ENCODE measurements at regions not wholly inside any gene's neighbourhood (a gene's known extent, or its start where the extent isn't known, plus 50 kb on each side); places are given as distances from the start of the nearest gene placed in this dataset.

DNA sequence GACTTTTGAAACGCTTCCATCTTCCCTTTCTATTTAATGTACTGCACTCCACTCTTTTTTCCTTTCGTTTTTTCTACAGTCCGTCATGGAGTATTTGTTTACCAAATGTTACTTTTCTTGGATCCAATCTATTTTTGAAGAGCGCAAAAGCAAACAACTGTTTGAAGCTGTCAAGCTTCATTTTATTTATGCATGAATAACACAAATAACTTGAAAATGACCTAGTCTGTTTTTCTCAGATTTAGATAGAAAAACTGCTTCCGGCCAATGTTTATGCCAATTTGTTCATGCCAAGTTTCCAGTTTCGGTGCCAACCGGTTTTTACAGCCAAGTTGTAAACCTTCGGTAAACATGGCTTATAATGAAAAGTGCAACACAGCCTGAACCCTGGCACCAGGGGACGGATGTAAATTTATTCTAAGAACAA, 150.9 kb upstream of the KLF6 start:
- no peak for TF ChIP-seq NFYB (CRISPR knock-in tag; conservative IDR thresholded peaks at IDR 0.05; ENCODE audit: low read depth)
- TF ChIP-seq JUN (CRISPR knock-in tag; IDR thresholded peaks at IDR 0.05), result no peak
- TF ChIP-seq GABPB1 (CRISPR knock-in tag; IDR thresholded peaks at IDR 0.05), result no peak
- TF ChIP-seq, protein P1, sequence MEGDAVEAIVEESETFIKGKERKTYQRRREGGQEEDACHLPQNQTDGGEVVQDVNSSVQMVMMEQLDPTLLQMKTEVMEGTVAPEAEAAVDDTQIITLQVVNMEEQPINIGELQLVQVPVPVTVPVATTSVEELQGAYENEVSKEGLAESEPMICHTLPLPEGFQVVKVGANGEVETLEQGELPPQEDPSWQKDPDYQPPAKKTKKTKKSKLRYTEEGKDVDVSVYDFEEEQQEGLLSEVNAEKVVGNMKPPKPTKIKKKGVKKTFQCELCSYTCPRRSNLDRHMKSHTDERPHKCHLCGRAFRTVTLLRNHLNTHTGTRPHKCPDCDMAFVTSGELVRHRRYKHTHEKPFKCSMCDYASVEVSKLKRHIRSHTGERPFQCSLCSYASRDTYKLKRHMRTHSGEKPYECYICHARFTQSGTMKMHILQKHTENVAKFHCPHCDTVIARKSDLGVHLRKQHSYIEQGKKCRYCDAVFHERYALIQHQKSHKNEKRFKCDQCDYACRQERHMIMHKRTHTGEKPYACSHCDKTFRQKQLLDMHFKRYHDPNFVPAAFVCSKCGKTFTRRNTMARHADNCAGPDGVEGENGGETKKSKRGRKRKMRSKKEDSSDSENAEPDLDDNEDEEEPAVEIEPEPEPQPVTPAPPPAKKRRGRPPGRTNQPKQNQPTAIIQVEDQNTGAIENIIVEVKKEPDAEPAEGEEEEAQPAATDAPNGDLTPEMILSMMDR (IDR thresholded peaks at IDR 0.05), result no peak
- no peak for TF ChIP-seq GRHL2 (CRISPR knock-in tag; IDR thresholded peaks at IDR 0.05; ENCODE audit: insufficient replicate concordance, severe bottlenecking)
- TF ChIP-seq, protein P2, sequence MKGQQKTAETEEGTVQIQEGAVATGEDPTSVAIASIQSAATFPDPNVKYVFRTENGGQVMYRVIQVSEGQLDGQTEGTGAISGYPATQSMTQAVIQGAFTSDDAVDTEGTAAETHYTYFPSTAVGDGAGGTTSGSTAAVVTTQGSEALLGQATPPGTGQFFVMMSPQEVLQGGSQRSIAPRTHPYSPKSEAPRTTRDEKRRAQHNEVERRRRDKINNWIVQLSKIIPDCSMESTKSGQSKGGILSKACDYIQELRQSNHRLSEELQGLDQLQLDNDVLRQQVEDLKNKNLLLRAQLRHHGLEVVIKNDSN (CRISPR knock-in tag; IDR thresholded peaks at IDR 0.05), result no peak
- TF ChIP-seq, protein P3, sequence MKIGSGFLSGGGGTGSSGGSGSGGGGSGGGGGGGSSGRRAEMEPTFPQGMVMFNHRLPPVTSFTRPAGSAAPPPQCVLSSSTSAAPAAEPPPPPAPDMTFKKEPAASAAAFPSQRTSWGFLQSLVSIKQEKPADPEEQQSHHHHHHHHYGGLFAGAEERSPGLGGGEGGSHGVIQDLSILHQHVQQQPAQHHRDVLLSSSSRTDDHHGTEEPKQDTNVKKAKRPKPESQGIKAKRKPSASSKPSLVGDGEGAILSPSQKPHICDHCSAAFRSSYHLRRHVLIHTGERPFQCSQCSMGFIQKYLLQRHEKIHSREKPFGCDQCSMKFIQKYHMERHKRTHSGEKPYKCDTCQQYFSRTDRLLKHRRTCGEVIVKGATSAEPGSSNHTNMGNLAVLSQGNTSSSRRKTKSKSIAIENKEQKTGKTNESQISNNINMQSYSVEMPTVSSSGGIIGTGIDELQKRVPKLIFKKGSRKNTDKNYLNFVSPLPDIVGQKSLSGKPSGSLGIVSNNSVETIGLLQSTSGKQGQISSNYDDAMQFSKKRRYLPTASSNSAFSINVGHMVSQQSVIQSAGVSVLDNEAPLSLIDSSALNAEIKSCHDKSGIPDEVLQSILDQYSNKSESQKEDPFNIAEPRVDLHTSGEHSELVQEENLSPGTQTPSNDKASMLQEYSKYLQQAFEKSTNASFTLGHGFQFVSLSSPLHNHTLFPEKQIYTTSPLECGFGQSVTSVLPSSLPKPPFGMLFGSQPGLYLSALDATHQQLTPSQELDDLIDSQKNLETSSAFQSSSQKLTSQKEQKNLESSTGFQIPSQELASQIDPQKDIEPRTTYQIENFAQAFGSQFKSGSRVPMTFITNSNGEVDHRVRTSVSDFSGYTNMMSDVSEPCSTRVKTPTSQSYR (CRISPR knock-in tag; IDR thresholded peaks at IDR 0.05), result no peak
- TF ChIP-seq ESRRA (CRISPR knock-in tag; IDR thresholded peaks at IDR 0.05; ENCODE audit: borderline replicate concordance), result no peak
- TF ChIP-seq, protein P4, sequence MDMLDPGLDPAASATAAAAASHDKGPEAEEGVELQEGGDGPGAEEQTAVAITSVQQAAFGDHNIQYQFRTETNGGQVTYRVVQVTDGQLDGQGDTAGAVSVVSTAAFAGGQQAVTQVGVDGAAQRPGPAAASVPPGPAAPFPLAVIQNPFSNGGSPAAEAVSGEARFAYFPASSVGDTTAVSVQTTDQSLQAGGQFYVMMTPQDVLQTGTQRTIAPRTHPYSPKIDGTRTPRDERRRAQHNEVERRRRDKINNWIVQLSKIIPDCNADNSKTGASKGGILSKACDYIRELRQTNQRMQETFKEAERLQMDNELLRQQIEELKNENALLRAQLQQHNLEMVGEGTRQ (CRISPR knock-in tag; IDR thresholded peaks at IDR 0.05), result no peak
